HCT116 (cell line): ENCODE measurements at regions not wholly inside any gene's neighbourhood (a gene's known extent, or its start where the extent isn't known, plus 50 kb on each side); places are given as distances from the start of the nearest gene placed in this dataset.

ENCODE experiments used
- ATAC-seq: fragments of 200-7000 bp; cut with Tn5 transposase; 2 replicates; pipeline ENCODE4 v1.9.1; 2020; ENCODE audit warnings: mild to moderate bottlenecking, moderate library complexity
- BruUV-seq: library from RNA; stranded (reverse); fragments of 400-500 nt; replicated peaks from 2 replicates; lab custom pipeline; 2021; lab: Mats Ljungman, UMichigan
- CTCF ChIA-PET: fragments of 300-600 bp; sonication (Branson Sonifier 250); formaldehyde crosslinking; loops from one replicate; lab custom pipeline; 2021; ENCODE audit warnings: antibody characterized with exemption; lab: Charles Lee
- POLR2A ChIA-PET: fragments of 300-600, 350-600 bp; sonication (Branson Sonifier 250); formaldehyde crosslinking; loops from one replicate; lab custom pipeline; 2021; ENCODE audit warnings: antibody characterized with exemption; lab: Charles Lee
- RAD21 ChIA-PET, 2 experiments: fragments of 300-600 bp; sonication (Branson Sonifier 250); formaldehyde crosslinking; loops; one replicate each; lab custom pipeline; 2023; ENCODE audit warnings: low total read pairs in 2 of 2; ENCODE audit not compliant: uncharacterized antibody in 2 of 2, unreplicated experiment in 2 of 2, low non-redundant PET in 1 of 2; lab: Charles Lee
- DNase-seq: peaks from one replicate; pipeline ENCODE4 v3.0.0-alpha.2; 2010; ENCODE audit warnings: low read depth, low spot score
- H2AFZ ChIP-seq: fragments of 200-600 bp; shearing (Covaris generic), sonication (generic); 2 replicates; pipeline ENCODE4 v1.6.1; 2017; ENCODE audit warnings: low read depth, mixed run types, mixed read lengths, antibody characterized with exemption, low read length; ENCODE audit not compliant: poor library complexity, severe bottlenecking
- H3K27ac ChIP-seq: 2 replicates; pipeline ENCODE4 v1.5.1; 2012; ENCODE audit warnings: low read depth, low read length
- H3K27me3 ChIP-seq: fragments of 200-600 bp; sonication (generic); 2 replicates; pipeline ENCODE4 v1.6.1; 2016; ENCODE audit warnings: mixed run types, low read length, mixed read lengths; ENCODE audit not compliant: insufficient read depth
- H3K36me3 ChIP-seq, 2 experiments: fragments of 200-500 bp in 1 of 2; fragments of 200-600 bp in 1 of 2; sonication (Bioruptor generic) in 1 of 2; sonication (generic) in 1 of 2; 2 replicates each; pipeline versions ENCODE4 v1.5.1 to v1.6.1; 2014 to 2016; ENCODE audit warnings: low read length in 2 of 2, inconsistent platforms in 1 of 2, mixed read lengths in 1 of 2, mixed run types in 1 of 2; ENCODE audit not compliant: insufficient read depth in 2 of 2, control insufficient read depth in 1 of 2
- H3K4me1 ChIP-seq, 2 experiments: fragments of 200-600 bp in 1 of 2; sonication (generic) in 1 of 2; 2 replicates each; pipeline versions ENCODE4 v1.5.1 to v1.6.1; 2012 to 2017; ENCODE audit warnings: low read length in 2 of 2, inconsistent platforms in 1 of 2, mild to moderate bottlenecking in 1 of 2, mixed read lengths in 1 of 2, mixed run types in 1 of 2, moderate library complexity in 1 of 2; ENCODE audit not compliant: insufficient read depth in 2 of 2, control insufficient read depth in 1 of 2
- H3K4me2 ChIP-seq: fragments of 200-600 bp; sonication (generic); 2 replicates; pipeline ENCODE4 v1.6.1; 2017; ENCODE audit warnings: mixed run types, low read length, mixed read lengths
- H3K4me3 ChIP-seq, 2 experiments: fragments of 200-600 bp in 1 of 2; sonication (generic) in 1 of 2; replicated peaks in 1 of 2; 2 replicates each; pipeline ENCODE4 v1.5.1; 2011 to 2016; ENCODE audit warnings: low read length in 2 of 2, control low read depth in 1 of 2, low read depth in 1 of 2, mild to moderate bottlenecking in 1 of 2, mixed read lengths in 1 of 2, mixed run types in 1 of 2
- H3K79me2 ChIP-seq: fragments of 200-600 bp; sonication (generic); 2 replicates; pipeline ENCODE4 v1.6.1; 2017; ENCODE audit warnings: mild to moderate bottlenecking, mixed run types, low read length, moderate library complexity, mixed read lengths; ENCODE audit not compliant: insufficient read depth
- H3K9ac ChIP-seq: fragments of 200-600 bp; sonication (generic); 2 replicates; pipeline ENCODE4 v1.6.1; 2016; ENCODE audit warnings: low read length, mixed read lengths
- H3K9me2 ChIP-seq: fragments of 200-600 bp; sonication (generic), shearing (Covaris generic); 2 replicates; pipeline ENCODE4 v1.6.1; 2017; ENCODE audit warnings: mixed run types, mild to moderate bottlenecking, moderate library complexity; ENCODE audit not compliant: insufficient read depth
- H3K9me3 ChIP-seq, 2 experiments: fragments of 200-500 bp in 1 of 2; fragments of 200-600 bp in 1 of 2; sonication (Bioruptor generic) in 1 of 2; sonication (generic) in 1 of 2; 2 replicates each; pipeline ENCODE4 v1.6.1; 2014 to 2017; ENCODE audit warnings: low read length in 2 of 2, mixed read lengths in 2 of 2, inconsistent platforms in 1 of 2, low read depth in 1 of 2, mild to moderate bottlenecking in 1 of 2, mixed run types in 1 of 2, moderate library complexity in 1 of 2; ENCODE audit not compliant: control insufficient read depth in 1 of 2, insufficient read depth in 1 of 2
- H4K20me1 ChIP-seq: fragments of 200-600 bp; sonication (generic), shearing (Covaris generic); 2 replicates; pipeline ENCODE4 v1.6.1; 2017; ENCODE audit warnings: mixed run types, mild to moderate bottlenecking, moderate library complexity; ENCODE audit not compliant: insufficient read depth
- CBX3 ChIP-seq: IDR thresholded peaks from 2 replicates; pipeline ENCODE4 v1.6.1; 2012; ENCODE audit warnings: low read depth
- CEBPB ChIP-seq: IDR thresholded peaks from 2 replicates; pipeline ENCODE4 v1.6.1; 2012; ENCODE audit warnings: low read depth
- EGR1 ChIP-seq: IDR thresholded peaks from 2 replicates; pipeline ENCODE4 v1.6.1; 2012; ENCODE audit warnings: low read depth
- ELF1 ChIP-seq: IDR thresholded peaks from 2 replicates; pipeline ENCODE4 v1.6.1; 2012; ENCODE audit warnings: low read depth, borderline replicate concordance
- EZH2 ChIP-seq: fragments of 200-600 bp; sonication (generic); IDR thresholded peaks from 2 replicates; pipeline ENCODE4 v1.6.1; 2017; ENCODE audit warnings: antibody characterized with exemption, mixed run types
- EZH2phosphoT487 ChIP-seq: fragments of 200-600 bp; IDR thresholded peaks from 2 replicates; pipeline ENCODE4 v1.6.1; 2018; ENCODE audit warnings: antibody characterized with exemption, borderline replicate concordance
- FOSL1 ChIP-seq: IDR thresholded peaks from 2 replicates; pipeline ENCODE4 v1.6.1; 2012; ENCODE audit warnings: low read depth
- POLR2A ChIP-seq: IDR thresholded peaks from 2 replicates; pipeline ENCODE4 v1.7.0; 2011; ENCODE audit warnings: borderline replicate concordance; ENCODE audit not compliant: insufficient read depth, insufficient read length; ENCODE audit errors: extremely low read depth
- POLR2AphosphoS5 ChIP-seq: IDR thresholded peaks from 2 replicates; pipeline ENCODE4 v1.6.1; 2011; ENCODE audit warnings: mild to moderate bottlenecking, low read depth, low read length, moderate library complexity
- RAD21 ChIP-seq: IDR thresholded peaks from 2 replicates; pipeline ENCODE4 v1.6.1; 2012; ENCODE audit warnings: low read depth, mild to moderate bottlenecking
- SIN3A ChIP-seq: IDR thresholded peaks from 2 replicates; pipeline ENCODE4 v1.6.1; 2012; ENCODE audit warnings: low read depth
- SRF ChIP-seq: IDR thresholded peaks from 2 replicates; pipeline ENCODE4 v1.6.1; 2012; ENCODE audit warnings: low read depth
- TCF7L2 ChIP-seq: IDR thresholded peaks from 2 replicates; pipeline ENCODE4 v1.7.0; 2011; ENCODE audit warnings: borderline replicate concordance, inconsistent platforms; ENCODE audit not compliant: insufficient read depth, insufficient read length; ENCODE audit errors: extremely low read depth
- YY1 ChIP-seq: IDR thresholded peaks from 2 replicates; pipeline ENCODE4 v1.6.1; 2011; ENCODE audit warnings: low read length, low read depth, moderate library complexity, mild to moderate bottlenecking; ENCODE audit not compliant: insufficient replicate concordance; ENCODE audit errors: extremely low read depth
- ZNF274 ChIP-seq: fragments of 200-500 bp; sonication (Bioruptor generic); IDR thresholded peaks from 2 replicates; pipeline ENCODE4 v1.6.1; 2014; ENCODE audit warnings: mild to moderate bottlenecking, low read depth, low read length, inconsistent platforms
- intact Hi-C: fragments of 100-400 bp; cut with micrococcal nuclease; formaldehyde crosslinking; loops from 2 replicates; pipeline ENCODE4 v1.10.0; 2022
- TF ChIP-seq, protein P1 (sequence below): IDR thresholded peaks from 2 replicates; pipeline ENCODE4 v1.6.1; 2012
- TF ChIP-seq, protein P2 (sequence below): IDR thresholded peaks from 2 replicates; pipeline ENCODE4 v1.6.1; 2012
- TF ChIP-seq, protein P3 (sequence below): IDR thresholded peaks from 2 replicates; pipeline ENCODE4 v1.6.1; 2012; ENCODE audit warnings: low read depth

DNA sequence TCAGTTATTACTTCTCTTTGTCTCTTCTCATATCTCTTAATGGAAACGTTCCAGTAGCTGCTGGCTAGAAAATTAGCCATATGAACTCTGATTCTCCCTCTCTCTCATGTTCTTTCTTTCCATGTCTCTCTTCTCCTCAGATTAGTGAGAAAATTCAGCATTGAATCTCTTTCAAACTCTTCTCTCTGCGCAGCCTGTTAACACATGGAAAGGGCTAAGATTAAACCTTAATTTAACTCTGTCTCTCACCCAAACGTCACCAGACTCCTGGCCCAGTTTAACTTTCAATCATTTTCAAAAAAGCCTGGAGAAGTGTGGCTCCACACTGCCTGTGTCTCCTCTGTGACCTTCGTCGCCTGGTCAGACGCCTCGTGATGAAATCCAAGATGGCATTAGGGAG, 1234.2 kb downstream of the BCL11B start:
- H3K9me3 ChIP-seq: no peaks in the 10 kb centered on the region; a peak in 1 of 4 replicates
- H3K4me2 ChIP-seq: no peak overlapping the region
- H3K79me2 ChIP-seq: no peaks in the 10 kb centered on the region
- no peaks in the 10 kb centered on the region for H3K27me3 ChIP-seq
- no peaks in the 10 kb centered on the region for H3K9me2 ChIP-seq
- ChIA-PET CTCF (no interaction called here), POLR2A (no interaction called here), RAD21 (no interaction called here)
- intact Hi-C loops: no loop called here
- no peak for DNase-seq
- H3K36me3 ChIP-seq: no peaks in the 10 kb centered on the region
- H3K4me1 ChIP-seq: no peaks in the 10 kb centered on the region
- H3K27ac ChIP-seq: no peak overlapping the region
- H2AFZ ChIP-seq: no peak overlapping the region
- ATAC-seq: no peak
- no peaks in the 10 kb centered on the region for H4K20me1 ChIP-seq
- BruUV-seq: no TSS peak
- H3K4me3 ChIP-seq: no peak overlapping the region
- TF ChIP-seq RAD21 (no peak), CEBPB (no peak), TCF7L2 (no peak), EZH2 (no peak), FOSL1 (no peak)
- no peak overlapping the region for H3K9ac ChIP-seq

DNA sequence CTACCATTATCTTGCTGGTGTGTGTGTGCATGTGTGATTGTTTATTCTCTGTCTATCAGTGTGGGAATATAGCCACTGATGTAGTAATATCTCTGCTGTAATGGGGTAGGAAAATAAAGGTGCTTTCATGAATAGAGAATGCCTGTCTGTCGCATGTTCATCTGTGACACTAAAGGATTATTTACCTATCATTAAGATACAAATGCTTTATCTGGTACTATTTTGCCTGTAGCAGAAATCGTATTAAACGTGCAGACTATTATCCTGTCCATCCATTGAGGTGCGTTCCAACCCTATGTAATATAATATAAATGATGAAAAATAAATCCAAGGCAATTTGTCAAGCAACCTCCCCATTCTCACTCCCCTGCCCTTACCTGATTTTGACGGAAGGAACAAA, 1215.1 kb downstream of the BCL11B start:
- Histone ChIP-seq H4K20me1 (no peaks in the 10 kb centered on the region), H3K27me3 (no peaks in the 10 kb centered on the region), H3K27ac (no peak overlapping the region), H3K9ac (no peak overlapping the region), H2AFZ (no peak overlapping the region), H3K9me3 (no peaks in the 10 kb centered on the region), H3K4me3 (no peak overlapping the region), H3K4me1 (no peaks in the 10 kb centered on the region), H3K36me3 (no peaks in the 10 kb centered on the region), H3K79me2 (no peaks in the 10 kb centered on the region), H3K9me2 (no peaks in the 10 kb centered on the region), H3K4me2 (no peak overlapping the region)
- TF ChIP-seq ZNF274 (no peak), SIN3A (no peak), YY1 (no peak), SRF (no peak), CBX3 (no peak), POLR2AphosphoS5 (no peak), ELF1 (no peak), EGR1 (no peak), EZH2 (no peak), TCF7L2 (no peak), EZH2phosphoT487 (no peak), POLR2A (no peak)
- TF ChIP-seq, protein P1, sequence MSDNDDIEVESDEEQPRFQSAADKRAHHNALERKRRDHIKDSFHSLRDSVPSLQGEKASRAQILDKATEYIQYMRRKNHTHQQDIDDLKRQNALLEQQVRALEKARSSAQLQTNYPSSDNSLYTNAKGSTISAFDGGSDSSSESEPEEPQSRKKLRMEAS: no peak
- TF ChIP-seq, protein P2, sequence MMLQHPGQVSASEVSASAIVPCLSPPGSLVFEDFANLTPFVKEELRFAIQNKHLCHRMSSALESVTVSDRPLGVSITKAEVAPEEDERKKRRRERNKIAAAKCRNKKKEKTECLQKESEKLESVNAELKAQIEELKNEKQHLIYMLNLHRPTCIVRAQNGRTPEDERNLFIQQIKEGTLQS: no peak
- TF ChIP-seq, protein P3, sequence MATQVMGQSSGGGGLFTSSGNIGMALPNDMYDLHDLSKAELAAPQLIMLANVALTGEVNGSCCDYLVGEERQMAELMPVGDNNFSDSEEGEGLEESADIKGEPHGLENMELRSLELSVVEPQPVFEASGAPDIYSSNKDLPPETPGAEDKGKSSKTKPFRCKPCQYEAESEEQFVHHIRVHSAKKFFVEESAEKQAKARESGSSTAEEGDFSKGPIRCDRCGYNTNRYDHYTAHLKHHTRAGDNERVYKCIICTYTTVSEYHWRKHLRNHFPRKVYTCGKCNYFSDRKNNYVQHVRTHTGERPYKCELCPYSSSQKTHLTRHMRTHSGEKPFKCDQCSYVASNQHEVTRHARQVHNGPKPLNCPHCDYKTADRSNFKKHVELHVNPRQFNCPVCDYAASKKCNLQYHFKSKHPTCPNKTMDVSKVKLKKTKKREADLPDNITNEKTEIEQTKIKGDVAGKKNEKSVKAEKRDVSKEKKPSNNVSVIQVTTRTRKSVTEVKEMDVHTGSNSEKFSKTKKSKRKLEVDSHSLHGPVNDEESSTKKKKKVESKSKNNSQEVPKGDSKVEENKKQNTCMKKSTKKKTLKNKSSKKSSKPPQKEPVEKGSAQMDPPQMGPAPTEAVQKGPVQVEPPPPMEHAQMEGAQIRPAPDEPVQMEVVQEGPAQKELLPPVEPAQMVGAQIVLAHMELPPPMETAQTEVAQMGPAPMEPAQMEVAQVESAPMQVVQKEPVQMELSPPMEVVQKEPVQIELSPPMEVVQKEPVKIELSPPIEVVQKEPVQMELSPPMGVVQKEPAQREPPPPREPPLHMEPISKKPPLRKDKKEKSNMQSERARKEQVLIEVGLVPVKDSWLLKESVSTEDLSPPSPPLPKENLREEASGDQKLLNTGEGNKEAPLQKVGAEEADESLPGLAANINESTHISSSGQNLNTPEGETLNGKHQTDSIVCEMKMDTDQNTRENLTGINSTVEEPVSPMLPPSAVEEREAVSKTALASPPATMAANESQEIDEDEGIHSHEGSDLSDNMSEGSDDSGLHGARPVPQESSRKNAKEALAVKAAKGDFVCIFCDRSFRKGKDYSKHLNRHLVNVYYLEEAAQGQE: no peak
- intact Hi-C loops: no loop called here
- DNase-seq (no peak), ATAC-seq (no peak)
- ChIA-PET RAD21 (no interaction called here), CTCF (no interaction called here), POLR2A (no interaction called here)
- BruUV-seq: no TSS peak
